Kidney epithelial cell (primary cell): ENCODE measurements at regions not wholly inside any gene's neighbourhood (a gene's known extent, or its start where the extent isn't known, plus 50 kb on each side); places are given as distances from the start of the nearest gene placed in this dataset.

Source experiments
- DNase-seq: peaks from one replicate; pipeline ENCODE4 v3.0.0-alpha.2; 2010; ENCODE audit warnings: low read depth
- H3K27me3 ChIP-seq: 2 replicates; pipeline ENCODE4 v1.6.0; 2011; ENCODE audit warnings: low read length; ENCODE audit not compliant: control insufficient read depth, insufficient read depth
- H3K36me3 ChIP-seq: 2 replicates; pipeline ENCODE4 v1.5.1; 2011; ENCODE audit warnings: low read length; ENCODE audit not compliant: control insufficient read depth, insufficient read depth
- H3K4me3 ChIP-seq: 2 replicates; pipeline ENCODE4 v1.5.1; 2011; ENCODE audit warnings: low read depth, mild to moderate bottlenecking, control low read depth, low read length
- CTCF ChIP-seq: IDR thresholded peaks from 2 replicates; pipeline ENCODE4 v1.5.1; 2011; ENCODE audit warnings: mild to moderate bottlenecking, moderate library complexity, low read length, control low read depth, inconsistent platforms; ENCODE audit not compliant: insufficient read depth, poor library complexity, severe bottlenecking

DNA sequence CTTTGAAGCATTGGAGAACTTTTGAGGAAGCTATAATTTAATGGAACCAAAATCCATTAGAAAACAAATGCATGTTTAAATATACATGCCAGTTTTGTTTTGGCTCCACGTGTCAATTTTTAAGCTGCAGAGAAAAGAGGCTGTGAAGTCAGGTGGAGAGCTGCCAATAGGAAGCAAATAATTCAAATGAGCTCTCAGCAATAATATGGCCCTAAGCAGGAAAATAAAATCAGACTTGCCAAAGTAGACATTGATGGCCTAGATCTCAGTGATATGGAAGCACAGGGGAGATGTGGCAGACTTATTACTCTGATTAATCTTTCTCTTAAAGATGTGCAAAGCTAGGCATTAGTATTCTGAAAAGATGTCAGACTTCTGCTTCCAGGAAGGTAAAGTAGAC lies 769.8 kb upstream of the NDST4 start:
- Histone ChIP-seq H3K4me3 (no peak overlapping the region), H3K27me3 (no peaks in the 10 kb centered on the region), H3K36me3 (no peaks in the 10 kb centered on the region)
- TF ChIP-seq CTCF, result no peak
- DNase-seq, result no peak

- H3K27me3 ChIP-seq, result no peaks in the 10 kb centered on the region
- DNase-seq, result no peak
- no peak overlapping the region for H3K4me3 ChIP-seq
- no peaks in the 10 kb centered on the region for H3K36me3 ChIP-seq
- no peak for TF ChIP-seq CTCF
Observed at GRCh38 chr4:115873048-115873447, 759.6 kb upstream of the NDST4 start.

DNA sequence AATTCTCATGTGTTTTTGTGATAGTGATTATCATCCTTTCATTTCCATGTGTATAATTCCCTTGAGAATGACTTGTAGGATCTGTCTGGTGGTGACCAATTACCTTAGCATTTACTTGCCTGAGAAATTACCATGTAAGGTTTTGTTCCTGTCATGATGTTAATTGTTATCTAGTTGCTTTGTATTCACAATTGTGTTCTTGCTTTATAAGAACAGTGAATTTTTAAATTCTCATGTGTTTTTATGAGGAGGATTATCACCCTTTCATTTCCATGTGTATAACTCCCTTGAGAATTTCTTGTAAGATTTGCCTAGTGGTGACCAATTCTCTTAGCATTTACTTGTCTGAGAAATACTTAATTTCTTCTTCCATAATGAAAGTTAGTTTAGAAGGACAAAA lies 758.2 kb upstream of the NDST4 start:
- no peak for TF ChIP-seq CTCF
- H3K27me3 ChIP-seq, result no peaks in the 10 kb centered on the region

GRCh38 chr4:115866364-115866896 lies 753.0 kb upstream of the NDST4 start:
- no peak for TF ChIP-seq CTCF
- Histone ChIP-seq H3K4me3 (no peak overlapping the region), H3K27me3 (no peaks in the 10 kb centered on the region), H3K36me3 (no peaks in the 10 kb centered on the region)
- DNase-seq, result no peak

More for the DNA sequence above, 758.2 kb upstream of the NDST4 start:
- DNase-seq, result no peak
- Histone ChIP-seq H3K36me3 (no peaks in the 10 kb centered on the region), H3K4me3 (no peak overlapping the region)

DNA sequence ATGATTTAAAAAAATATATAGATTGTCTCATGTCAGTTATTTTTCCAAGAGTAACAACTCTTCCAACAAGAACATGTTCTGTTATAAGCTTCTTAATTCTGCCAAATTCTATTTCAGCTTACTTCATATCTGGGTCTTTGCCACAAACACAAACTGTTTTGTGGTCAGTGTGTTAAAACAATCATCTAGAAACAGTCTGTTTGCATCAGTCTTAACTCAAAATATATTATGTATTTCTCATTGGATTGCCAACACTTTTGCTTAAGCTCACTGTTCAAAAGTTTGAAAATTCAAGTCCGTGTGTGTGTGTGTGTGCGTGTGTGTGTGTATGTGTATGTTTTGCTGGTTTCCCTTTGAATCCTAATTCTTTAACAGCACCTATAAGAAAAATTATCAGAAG lies 752.3 kb upstream of the NDST4 start:
- H3K27me3 ChIP-seq, result no peaks in the 10 kb centered on the region
- H3K4me3 ChIP-seq, result no peak overlapping the region
- no peak for DNase-seq
- no peak for TF ChIP-seq CTCF
- H3K36me3 ChIP-seq, result no peaks in the 10 kb centered on the region

GRCh38 chr4:115852767-115853091 lies 739.3 kb upstream of the NDST4 start:
- DNase-seq, result no peak
- TF ChIP-seq CTCF, result no peak
- H3K4me3 ChIP-seq, result no peak overlapping the region
- no peaks in the 10 kb centered on the region for H3K36me3 ChIP-seq
- H3K27me3 ChIP-seq, result no peaks in the 10 kb centered on the region
